KMS-11 (cell line): ENCODE measurements at regions not wholly inside any gene's neighbourhood (a gene's known extent, or its start where the extent isn't known, plus 50 kb on each side); places are given as distances from the start of the nearest gene placed in this dataset.
"Not testable (repeated sequence)": the region's sequence is repeated elsewhere in the genome, so short reads cannot be mapped to it uniquely, and the experiment has no call there.

Source experiments
- H2AFZ ChIP-seq: fragments of 200-600 bp; sonication (generic); 2 replicates; pipeline ENCODE4 v1.6.1; 2016; ENCODE audit warnings: antibody characterized with exemption, mixed run types, low read depth
- H3K27ac ChIP-seq: fragments of 200-600 bp; sonication (generic); 2 replicates; pipeline ENCODE4 v1.6.1; 2016; ENCODE audit warnings: mild to moderate bottlenecking, mixed run types
- H3K27me3 ChIP-seq: fragments of 200-600 bp; sonication (generic); 2 replicates; pipeline ENCODE4 v1.6.1; 2017; ENCODE audit warnings: mild to moderate bottlenecking, low read depth, mixed run types, moderate library complexity; ENCODE audit not compliant: insufficient read depth
- H3K36me3 ChIP-seq: fragments of 200-600 bp; sonication (generic); 2 replicates; pipeline ENCODE4 v1.6.1; 2017; ENCODE audit warnings: mild to moderate bottlenecking, mixed run types; ENCODE audit not compliant: insufficient read depth
- H3K4me1 ChIP-seq: fragments of 200-600 bp; sonication (generic); 2 replicates; pipeline ENCODE4 v1.6.1; 2016; ENCODE audit warnings: mild to moderate bottlenecking, low read depth, mixed run types; ENCODE audit not compliant: poor library complexity, severe bottlenecking
- H3K4me2 ChIP-seq: fragments of 200-600 bp; sonication (generic); 2 replicates; pipeline ENCODE4 v1.7.0; 2016; ENCODE audit warnings: mild to moderate bottlenecking, mixed run types
- H3K4me3 ChIP-seq: fragments of 200-600 bp; sonication (generic); IDR thresholded peaks from 2 replicates; pipeline ENCODE4 v1.6.1; 2017; ENCODE audit warnings: low read depth, low read length, mixed read lengths; ENCODE audit not compliant: insufficient read depth
- H3K79me2 ChIP-seq: fragments of 200-600 bp; sonication (generic); 2 replicates; pipeline ENCODE4 v1.6.1; 2016; ENCODE audit warnings: low read depth, mixed run types; ENCODE audit not compliant: insufficient read depth
- H3K9ac ChIP-seq: fragments of 200-600 bp; sonication (generic); 2 replicates; pipeline ENCODE4 v1.6.1; 2016; ENCODE audit warnings: mild to moderate bottlenecking, mixed run types
- H4K20me1 ChIP-seq: fragments of 200-600 bp; sonication (generic); 2 replicates; pipeline ENCODE4 v1.6.1; 2016; ENCODE audit warnings: mild to moderate bottlenecking, mixed run types; ENCODE audit not compliant: insufficient read depth
- CTCF ChIP-seq: fragments of 200-600 bp; sonication (generic); conservative IDR thresholded peaks from 2 replicates; pipeline ENCODE4 v1.6.1; 2017; ENCODE audit warnings: low read depth, mild to moderate bottlenecking, antibody characterized with exemption, low read length, moderate library complexity, mixed read lengths

DNA sequence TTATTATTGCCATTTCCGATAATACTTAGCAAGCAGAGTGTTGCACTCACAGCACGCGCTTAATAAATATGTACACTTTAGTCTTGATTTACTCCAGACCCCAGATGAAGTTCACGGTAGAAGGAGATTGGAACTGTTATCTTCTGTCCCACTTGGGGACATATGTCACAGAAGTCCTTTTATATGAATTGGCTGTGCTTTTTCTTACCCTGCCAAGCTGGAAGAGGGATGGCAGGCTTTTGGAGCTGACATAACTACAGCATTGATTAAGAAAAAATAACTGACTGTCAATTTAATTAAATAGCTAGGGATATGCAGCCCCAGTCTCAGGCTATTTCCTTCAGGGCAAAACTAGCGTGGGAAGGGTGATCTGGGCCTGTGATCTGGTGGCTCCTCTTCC lies 182.2 kb downstream of the SH2D4B start:
- Histone ChIP-seq H3K79me2 (no peaks in the 10 kb centered on the region), H3K9ac (no peak overlapping the region), H4K20me1 (no peaks in the 10 kb centered on the region), H3K4me2 (no peak overlapping the region), H3K27ac (no peak overlapping the region), H3K4me3 (no peak overlapping the region), H2AFZ (no peak overlapping the region), H3K27me3 (no peaks in the 10 kb centered on the region), H3K36me3 (no peaks in the 10 kb centered on the region), H3K4me1 (no peaks in the 10 kb centered on the region)
- no peak for TF ChIP-seq CTCF

DNA sequence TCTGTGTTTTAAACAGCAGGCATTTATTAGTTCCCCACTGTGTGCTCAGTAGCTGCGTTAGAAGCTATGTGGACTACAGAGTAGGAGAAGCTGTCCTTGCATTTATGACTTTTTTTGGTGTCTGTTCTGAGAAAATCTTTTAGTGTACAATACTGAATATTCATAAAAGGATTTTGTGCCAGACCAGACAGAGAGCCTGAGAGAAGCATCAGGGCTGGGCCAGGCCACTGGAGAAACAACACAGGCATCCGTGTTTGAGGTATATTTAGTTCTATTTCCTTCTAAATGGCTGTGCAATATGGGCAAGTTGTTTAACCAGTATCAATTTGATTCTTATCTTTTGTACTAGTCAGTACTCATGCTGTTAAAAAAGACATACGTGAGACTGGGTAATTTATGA lies 182.8 kb downstream of the SH2D4B start:
- no peak overlapping the region for H2AFZ ChIP-seq

DNA sequence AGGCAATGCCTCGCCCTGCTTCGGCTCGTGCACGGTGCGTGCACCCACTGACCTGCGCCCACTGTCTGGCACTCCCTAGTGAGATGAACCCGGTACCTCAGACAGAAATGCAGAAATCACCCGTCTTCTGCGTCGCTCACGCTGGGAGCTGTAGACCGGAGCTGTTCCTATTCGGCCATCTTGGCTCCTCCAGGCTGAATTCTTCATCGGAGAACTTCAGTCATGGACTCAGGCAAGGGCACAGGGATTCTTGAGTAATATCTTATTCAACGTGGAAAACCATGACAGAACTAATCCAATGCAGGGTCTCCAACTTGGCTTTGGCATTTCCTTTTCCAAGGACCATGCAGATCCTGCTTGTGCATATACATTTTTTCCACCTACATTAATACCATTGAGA lies 190.7 kb downstream of the SH2D4B start:
- H3K9ac ChIP-seq, H3K27ac ChIP-seq, H4K20me1 ChIP-seq, H3K4me3 ChIP-seq, H3K79me2 ChIP-seq, H3K36me3 ChIP-seq, H3K4me2 ChIP-seq, H2AFZ ChIP-seq, H3K4me1 ChIP-seq, H3K27me3 ChIP-seq: not testable (repeated sequence)

More for the DNA sequence above, 182.8 kb downstream of the SH2D4B start:
- Histone ChIP-seq H3K4me2 (no peak overlapping the region), H3K4me3 (no peak overlapping the region), H3K9ac (no peak overlapping the region), H3K27me3 (no peaks in the 10 kb centered on the region), H4K20me1 (no peaks in the 10 kb centered on the region), H3K36me3 (no peaks in the 10 kb centered on the region), H3K4me1 (no peaks in the 10 kb centered on the region), H3K27ac (no peak overlapping the region), H3K79me2 (no peaks in the 10 kb centered on the region)
- TF ChIP-seq CTCF = no peak

DNA sequence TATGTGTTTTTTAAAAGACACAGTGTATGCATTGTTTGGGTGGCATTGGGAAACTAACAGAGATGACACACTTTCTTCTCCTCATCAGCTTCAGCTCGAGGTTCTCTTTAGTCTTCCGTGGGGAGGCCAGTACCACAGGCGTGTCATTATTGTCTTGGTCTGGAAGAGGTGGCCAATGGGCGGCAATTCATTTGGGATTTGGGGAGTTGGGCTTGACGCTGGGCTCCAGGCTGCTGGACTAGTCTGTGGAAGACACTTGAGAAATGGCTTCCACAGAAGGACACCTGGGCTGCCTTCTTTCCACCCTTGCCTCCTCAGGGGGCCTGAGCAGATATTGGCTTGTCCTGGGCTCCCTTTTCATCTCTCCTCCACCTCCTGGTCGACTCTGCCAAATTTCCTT lies 192.2 kb downstream of the SH2D4B start:
- H2AFZ ChIP-seq = no peak overlapping the region
- H4K20me1 ChIP-seq = no peaks in the 10 kb centered on the region
- no peak overlapping the region for H3K9ac ChIP-seq
- H3K4me1 ChIP-seq = no peaks in the 10 kb centered on the region
- no peak overlapping the region for H3K4me3 ChIP-seq
- no peaks in the 10 kb centered on the region for H3K27me3 ChIP-seq
- no peak overlapping the region for H3K4me2 ChIP-seq
- no peaks in the 10 kb centered on the region for H3K79me2 ChIP-seq
- no peaks in the 10 kb centered on the region for H3K36me3 ChIP-seq
- no peak for TF ChIP-seq CTCF
- no peak overlapping the region for H3K27ac ChIP-seq

GRCh38 chr10:80730522-80730921 lies 192.8 kb downstream of the SH2D4B start:
- Histone ChIP-seq H3K9ac (no peak overlapping the region), H3K36me3 (no peaks in the 10 kb centered on the region), H3K4me3 (no peak overlapping the region), H3K27ac (no peak overlapping the region), H3K27me3 (no peaks in the 10 kb centered on the region), H4K20me1 (no peaks in the 10 kb centered on the region), H2AFZ (no peak overlapping the region), H3K4me2 (no peak overlapping the region), H3K4me1 (no peaks in the 10 kb centered on the region), H3K79me2 (no peaks in the 10 kb centered on the region)
- no peak for TF ChIP-seq CTCF
